ENCODE measurements at regions not wholly inside any gene's neighbourhood (a gene's known extent, or its start where the extent isn't known, plus 50 kb on each side); places are given as distances from the start of the nearest gene placed in this dataset.

- TF ChIP-seq CTCF (IDR thresholded peaks at IDR 0.05; ENCODE audit: low read depth, low read length, missing input control) (no peak), RAD21 (IDR thresholded peaks at IDR 0.05) (no peak), YY1 (IDR thresholded peaks at IDR 0.05) (no peak), HNF4A (conservative IDR thresholded peaks at IDR 0.05) (no peak)
- TF ChIP-seq, protein P1, sequence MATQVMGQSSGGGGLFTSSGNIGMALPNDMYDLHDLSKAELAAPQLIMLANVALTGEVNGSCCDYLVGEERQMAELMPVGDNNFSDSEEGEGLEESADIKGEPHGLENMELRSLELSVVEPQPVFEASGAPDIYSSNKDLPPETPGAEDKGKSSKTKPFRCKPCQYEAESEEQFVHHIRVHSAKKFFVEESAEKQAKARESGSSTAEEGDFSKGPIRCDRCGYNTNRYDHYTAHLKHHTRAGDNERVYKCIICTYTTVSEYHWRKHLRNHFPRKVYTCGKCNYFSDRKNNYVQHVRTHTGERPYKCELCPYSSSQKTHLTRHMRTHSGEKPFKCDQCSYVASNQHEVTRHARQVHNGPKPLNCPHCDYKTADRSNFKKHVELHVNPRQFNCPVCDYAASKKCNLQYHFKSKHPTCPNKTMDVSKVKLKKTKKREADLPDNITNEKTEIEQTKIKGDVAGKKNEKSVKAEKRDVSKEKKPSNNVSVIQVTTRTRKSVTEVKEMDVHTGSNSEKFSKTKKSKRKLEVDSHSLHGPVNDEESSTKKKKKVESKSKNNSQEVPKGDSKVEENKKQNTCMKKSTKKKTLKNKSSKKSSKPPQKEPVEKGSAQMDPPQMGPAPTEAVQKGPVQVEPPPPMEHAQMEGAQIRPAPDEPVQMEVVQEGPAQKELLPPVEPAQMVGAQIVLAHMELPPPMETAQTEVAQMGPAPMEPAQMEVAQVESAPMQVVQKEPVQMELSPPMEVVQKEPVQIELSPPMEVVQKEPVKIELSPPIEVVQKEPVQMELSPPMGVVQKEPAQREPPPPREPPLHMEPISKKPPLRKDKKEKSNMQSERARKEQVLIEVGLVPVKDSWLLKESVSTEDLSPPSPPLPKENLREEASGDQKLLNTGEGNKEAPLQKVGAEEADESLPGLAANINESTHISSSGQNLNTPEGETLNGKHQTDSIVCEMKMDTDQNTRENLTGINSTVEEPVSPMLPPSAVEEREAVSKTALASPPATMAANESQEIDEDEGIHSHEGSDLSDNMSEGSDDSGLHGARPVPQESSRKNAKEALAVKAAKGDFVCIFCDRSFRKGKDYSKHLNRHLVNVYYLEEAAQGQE (IDR thresholded peaks at IDR 0.05): no peak
- TF ChIP-seq, protein P2, sequence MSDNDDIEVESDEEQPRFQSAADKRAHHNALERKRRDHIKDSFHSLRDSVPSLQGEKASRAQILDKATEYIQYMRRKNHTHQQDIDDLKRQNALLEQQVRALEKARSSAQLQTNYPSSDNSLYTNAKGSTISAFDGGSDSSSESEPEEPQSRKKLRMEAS (IDR thresholded peaks at IDR 0.05): no peak
Measured at GRCh38 chr6:27672113-27672799, 199.4 kb upstream of the ZNF184 start.
